SU-DHL-6 (cell line): ENCODE measurements at regions not wholly inside any gene's neighbourhood (a gene's known extent, or its start where the extent isn't known, plus 50 kb on each side); places are given as distances from the start of the nearest gene placed in this dataset.

Experiments used
- CTCF ChIP-seq: fragments of 200-600 bp; sonication (generic); IDR thresholded peaks from one replicate; pipeline ENCODE4 v1.5.1; 2017; ENCODE audit warnings: antibody characterized with exemption, mild to moderate bottlenecking, low read length, moderate library complexity; ENCODE audit not compliant: insufficient read depth, poor library complexity, severe bottlenecking
- EZH2phosphoT487 ChIP-seq: fragments of 200-600 bp; sonication (generic), shearing (Covaris generic); conservative IDR thresholded peaks from 2 replicates; pipeline ENCODE4 v1.6.1; 2018; ENCODE audit warnings: mild to moderate bottlenecking, antibody characterized with exemption, low read length, moderate library complexity, mixed read lengths

- no peak for TF ChIP-seq CTCF
- no peak for TF ChIP-seq EZH2phosphoT487
These were observed 782.9 kb downstream of the GALR1 start for GRCh38 chr18:78032574-78032973.
